Osteoblast (primary cell): ENCODE measurements at regions not wholly inside any gene's neighbourhood (a gene's known extent, or its start where the extent isn't known, plus 50 kb on each side); places are given as distances from the start of the nearest gene placed in this dataset.
A peak's percentile ranks its signal among the peaks of the same experiment; 100 is the strongest.

ENCODE experiments used
- DNase-seq: peaks from one replicate; pipeline ENCODE4 v3.0.0; 2011; ENCODE audit warnings: low spot score, mixed read lengths; ENCODE audit not compliant: insufficient read length; ENCODE audit errors: missing footprints
- H2AFZ ChIP-seq: 2 replicates; pipeline ENCODE4 v1.6.0; 2011; ENCODE audit warnings: mild to moderate bottlenecking, low read length
- H3K27ac ChIP-seq: 2 replicates; pipeline ENCODE4 v1.5.1; 2011; ENCODE audit warnings: mild to moderate bottlenecking, low read depth, low read length, moderate library complexity
- H3K27me3 ChIP-seq: 2 replicates; pipeline ENCODE4 v1.6.0; 2012; ENCODE audit warnings: mild to moderate bottlenecking, control low read depth, inconsistent platforms, low read length, moderate library complexity; ENCODE audit not compliant: insufficient read depth
- H3K36me3 ChIP-seq: 2 replicates; pipeline ENCODE4 v1.5.1; 2011; ENCODE audit warnings: mild to moderate bottlenecking, low read length, control low read depth, moderate library complexity; ENCODE audit not compliant: insufficient read depth
- H3K4me1 ChIP-seq: 2 replicates; pipeline ENCODE4 v1.5.1; 2011; ENCODE audit warnings: mild to moderate bottlenecking, low read length, control low read depth, moderate library complexity; ENCODE audit not compliant: insufficient read depth
- H3K4me2 ChIP-seq: 2 replicates; pipeline ENCODE4 v1.6.0; 2011; ENCODE audit warnings: mild to moderate bottlenecking, low read length; ENCODE audit not compliant: insufficient read depth
- H3K4me3 ChIP-seq: fragments of 200-600 bp; sonication (generic); 3 replicates; pipeline ENCODE4 v1.5.1; 2012; ENCODE audit warnings: mild to moderate bottlenecking, low read length, inconsistent platforms; ENCODE audit not compliant: insufficient read depth
- H3K79me2 ChIP-seq: 2 replicates; pipeline ENCODE4 v1.6.0; 2012; ENCODE audit warnings: mild to moderate bottlenecking, low read length, control low read depth, inconsistent platforms; ENCODE audit not compliant: insufficient read depth
- H3K9me3 ChIP-seq: 2 replicates; pipeline ENCODE4 v1.5.1; 2011; ENCODE audit warnings: low read depth, low read length, control low read depth
- H4K20me1 ChIP-seq: 2 replicates; pipeline ENCODE4 v1.6.0; 2012; ENCODE audit warnings: mild to moderate bottlenecking, low read length, control low read depth; ENCODE audit not compliant: insufficient read depth
- CTCF ChIP-seq: IDR thresholded peaks from 2 replicates; pipeline ENCODE4 v1.5.1; 2011; ENCODE audit warnings: mild to moderate bottlenecking, low read depth, low read length, moderate library complexity; ENCODE audit errors: extremely low read depth

DNA sequence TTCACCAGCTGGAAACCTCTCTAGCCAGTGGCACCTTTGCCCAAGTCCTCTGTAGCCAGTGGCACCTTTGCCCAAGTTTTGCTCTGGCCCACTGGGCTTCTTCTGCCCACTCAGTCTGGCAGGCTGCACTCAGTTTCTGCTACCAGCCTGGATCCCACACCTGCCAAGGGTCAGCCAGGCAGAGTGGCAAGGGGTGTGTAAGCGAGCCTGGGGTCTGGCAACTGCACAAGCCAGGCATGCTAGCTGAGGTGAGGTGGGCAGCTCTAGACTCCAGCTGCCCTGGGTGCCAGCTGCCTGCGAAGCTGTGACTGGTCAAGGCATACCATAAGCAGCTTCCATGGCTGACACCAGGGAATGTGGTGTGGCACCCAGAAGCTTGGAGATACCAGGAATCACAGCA lies 233.1 kb upstream of the DKK2 start:
- H3K4me3 ChIP-seq: no peak overlapping the region
- TF ChIP-seq CTCF: no peak
- no peaks in the 10 kb centered on the region for H4K20me1 ChIP-seq
- no peak overlapping the region for H3K27ac ChIP-seq
- no peaks in the 10 kb centered on the region for H3K79me2 ChIP-seq
- DNase-seq: no peak
- no peaks in the 10 kb centered on the region for H3K36me3 ChIP-seq
- H3K9me3 ChIP-seq: no peaks in the 10 kb centered on the region
- H3K27me3 ChIP-seq: no peaks in the 10 kb centered on the region
- no peak overlapping the region for H3K4me2 ChIP-seq
- H3K4me1 ChIP-seq: no peaks in the 10 kb centered on the region
- H2AFZ ChIP-seq: no peak overlapping the region

DNA sequence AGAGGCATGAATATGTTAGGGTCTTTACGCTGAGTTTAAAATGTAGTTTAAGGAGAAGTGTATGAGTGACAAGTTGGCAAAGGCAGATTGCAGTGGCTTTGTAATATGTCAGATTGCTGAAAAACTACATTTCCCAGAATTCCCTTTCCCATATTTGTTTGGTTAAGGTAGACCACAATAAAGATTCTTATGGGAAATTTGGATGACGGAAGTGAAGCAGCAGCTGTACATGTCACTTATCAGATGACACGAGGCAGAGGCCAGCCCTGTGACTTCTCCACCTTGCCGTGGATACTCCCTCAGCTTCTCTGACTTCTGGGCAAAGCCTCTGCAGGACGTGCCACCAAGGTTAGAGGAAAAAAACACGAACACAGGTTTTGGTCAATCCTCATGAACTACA lies 229.7 kb upstream of the DKK2 start:
- no peaks in the 10 kb centered on the region for H3K79me2 ChIP-seq
- H3K4me1 ChIP-seq: no peaks in the 10 kb centered on the region
- H3K27ac ChIP-seq: no peak overlapping the region
- no peak overlapping the region for H3K4me3 ChIP-seq
- TF ChIP-seq CTCF: no peak
- DNase-seq: peak; percentile 49
- no peaks in the 10 kb centered on the region for H3K27me3 ChIP-seq
- H4K20me1 ChIP-seq: no peaks in the 10 kb centered on the region
- no peak overlapping the region for H2AFZ ChIP-seq
- no peaks in the 10 kb centered on the region for H3K9me3 ChIP-seq
- no peak overlapping the region for H3K4me2 ChIP-seq
- no peaks in the 10 kb centered on the region for H3K36me3 ChIP-seq

DNA sequence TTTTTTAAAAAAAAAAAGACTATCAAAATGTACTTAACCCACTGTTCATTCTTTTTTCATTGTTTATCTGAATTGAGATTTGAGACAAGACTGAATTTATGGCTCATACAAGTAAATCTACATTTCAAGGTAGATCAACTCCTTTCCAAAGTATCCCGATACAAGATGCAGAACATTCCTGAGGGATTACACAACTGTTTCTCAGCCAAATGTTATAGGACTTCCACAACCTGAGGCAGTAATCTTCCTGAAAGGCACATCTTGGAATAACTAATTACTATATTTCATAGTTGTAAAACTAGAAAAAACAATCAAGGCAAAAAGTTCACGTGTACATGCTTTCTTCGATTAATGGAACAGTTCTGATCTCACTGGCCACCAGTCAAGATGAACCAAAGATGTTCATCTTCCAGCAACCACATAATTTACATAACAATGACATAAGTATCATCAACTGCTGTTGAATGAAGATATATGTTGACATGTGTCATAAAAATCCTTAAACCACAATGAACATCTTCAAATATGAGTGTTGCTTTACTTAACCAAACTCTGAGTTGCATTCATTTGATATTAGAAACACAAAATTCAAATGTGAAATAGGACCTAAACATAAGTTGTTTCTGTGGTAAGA lies 225.2 kb upstream of the DKK2 start:
- DNase-seq: no peak
- no peak overlapping the region for H3K27ac ChIP-seq
- no peaks in the 10 kb centered on the region for H3K36me3 ChIP-seq
- no peaks in the 10 kb centered on the region for H3K79me2 ChIP-seq
- H3K27me3 ChIP-seq: no peaks in the 10 kb centered on the region
- no peak overlapping the region for H2AFZ ChIP-seq
- no peaks in the 10 kb centered on the region for H3K9me3 ChIP-seq
- H3K4me3 ChIP-seq: no peak overlapping the region
- no peaks in the 10 kb centered on the region for H4K20me1 ChIP-seq
- H3K4me1 ChIP-seq: peaks cover 3% of the 10 kb centered on the region
- no peak overlapping the region for H3K4me2 ChIP-seq
- no peak for TF ChIP-seq CTCF

DNA sequence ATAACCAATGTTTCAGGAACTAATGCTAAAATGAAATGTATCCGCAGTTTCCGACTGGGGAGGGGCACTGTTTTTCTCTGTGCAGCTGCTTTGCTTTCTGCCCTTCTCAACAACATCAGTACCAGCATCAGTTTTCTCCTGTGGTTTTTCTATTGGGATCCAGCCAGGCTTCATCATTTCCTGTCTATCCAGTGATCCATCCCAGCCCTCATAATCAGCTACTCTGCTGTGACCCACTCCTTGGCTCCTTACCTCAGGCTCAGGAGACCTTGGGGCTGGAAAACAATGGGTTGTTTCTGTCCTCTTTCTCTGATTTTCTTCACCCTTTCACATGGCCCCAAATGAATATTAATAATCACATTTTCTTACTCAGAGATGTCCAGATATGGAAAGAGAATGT lies 222.2 kb upstream of the DKK2 start:
- DNase-seq: peak; percentile 37

More for the DNA sequence above, 222.2 kb upstream of the DKK2 start:
- Histone ChIP-seq H2AFZ (no peak overlapping the region), H3K27ac (no peak overlapping the region), H3K27me3 (no peaks in the 10 kb centered on the region), H3K4me1 (peaks cover 6% of the 10 kb centered on the region), H3K9me3 (no peaks in the 10 kb centered on the region), H3K79me2 (no peaks in the 10 kb centered on the region), H3K4me3 (no peak overlapping the region), H3K4me2 (no peak overlapping the region), H4K20me1 (no peaks in the 10 kb centered on the region), H3K36me3 (no peaks in the 10 kb centered on the region)
- no peak for TF ChIP-seq CTCF
